DND-41 (cell line): ENCODE measurements at regions not wholly inside any gene's neighbourhood (a gene's known extent, or its start where the extent isn't known, plus 50 kb on each side); places are given as distances from the start of the nearest gene placed in this dataset.

Source experiments
- ATAC-seq: fragments of 200-7000 bp; cut with Tn5 transposase; 3 replicates; pipeline ENCODE4 v1.9.1; 2021; ENCODE audit warnings: low read depth; ENCODE audit not compliant: insufficient read depth
- DNase-seq: peaks from one replicate; pipeline ENCODE4 v3.0.0-alpha.2; 2020
- H2AFZ ChIP-seq: 2 replicates; pipeline ENCODE4 v1.6.0; 2012; ENCODE audit warnings: low read depth, low read length
- H3K27ac ChIP-seq: 2 replicates; pipeline ENCODE4 v1.5.1; 2012; ENCODE audit warnings: low read length, inconsistent platforms
- H3K27me3 ChIP-seq: fragments of 200-600 bp; sonication (generic); 2 replicates; pipeline ENCODE4 v1.6.0; 2012; ENCODE audit warnings: low read length, mild to moderate bottlenecking, inconsistent platforms; ENCODE audit not compliant: insufficient read depth, poor library complexity
- H3K36me3 ChIP-seq: 2 replicates; pipeline ENCODE4 v1.5.1; 2012; ENCODE audit warnings: low read length, inconsistent platforms; ENCODE audit not compliant: insufficient read depth
- H3K4me1 ChIP-seq: 2 replicates; pipeline ENCODE4 v1.5.1; 2012; ENCODE audit warnings: mild to moderate bottlenecking, low read length; ENCODE audit not compliant: insufficient read depth
- H3K4me2 ChIP-seq: 2 replicates; pipeline ENCODE4 v1.6.0; 2012; ENCODE audit warnings: mild to moderate bottlenecking, moderate library complexity, low read length, inconsistent platforms; ENCODE audit not compliant: insufficient read depth
- H3K4me3 ChIP-seq, 2 experiments: fragments of 200-600 bp in 1 of 2; shearing (Covaris generic) in 1 of 2; 2 replicates each; pipeline ENCODE4 v1.5.1; 2012 to 2016; ENCODE audit warnings: inconsistent platforms in 2 of 2, low read length in 2 of 2, mild to moderate bottlenecking in 2 of 2, low read depth in 1 of 2, moderate library complexity in 1 of 2
- H3K79me2 ChIP-seq: 2 replicates; pipeline ENCODE4 v1.6.0; 2012; ENCODE audit warnings: low read length, inconsistent platforms; ENCODE audit not compliant: insufficient read depth
- H3K9ac ChIP-seq: 2 replicates; pipeline ENCODE4 v1.6.0; 2012; ENCODE audit warnings: low read depth, mild to moderate bottlenecking, inconsistent platforms, low read length, moderate library complexity
- H3K9me3 ChIP-seq: 2 replicates; pipeline ENCODE4 v1.5.1; 2012; ENCODE audit warnings: low read length, moderate library complexity, mild to moderate bottlenecking, inconsistent platforms; ENCODE audit not compliant: insufficient read depth, severe bottlenecking
- H4K20me1 ChIP-seq: 2 replicates; pipeline ENCODE4 v1.6.0; 2012; ENCODE audit warnings: low read length; ENCODE audit not compliant: insufficient read depth
- CTCF ChIP-seq: IDR thresholded peaks from 2 replicates; pipeline ENCODE4 v1.5.1; 2012; ENCODE audit warnings: borderline replicate concordance, low read length, moderate library complexity, mild to moderate bottlenecking; ENCODE audit not compliant: poor library complexity, severe bottlenecking; ENCODE audit errors: extremely low read depth
- EZH2 ChIP-seq: IDR thresholded peaks from 3 replicates; pipeline ENCODE4 v1.6.1; 2012; ENCODE audit warnings: borderline replicate concordance, low read depth, mild to moderate bottlenecking, moderate library complexity, low read length, inconsistent platforms; ENCODE audit not compliant: severe bottlenecking

GRCh38 chr11:21912285-21912684 lies 280.6 kb upstream of the ANO5 start:
- Histone ChIP-seq H3K4me1 (no peaks in the 10 kb centered on the region), H3K79me2 (no peaks in the 10 kb centered on the region), H3K9ac (no peak overlapping the region), H3K27ac (no peak overlapping the region), H3K4me2 (no peak overlapping the region), H2AFZ (no peak overlapping the region), H3K27me3 (no peaks in the 10 kb centered on the region), H3K9me3 (no peaks in the 10 kb centered on the region), H3K36me3 (no peaks in the 10 kb centered on the region), H3K4me3 (no peak overlapping the region), H4K20me1 (no peaks in the 10 kb centered on the region)
- DNase-seq, result no peak
- no peak for TF ChIP-seq EZH2
- TF ChIP-seq CTCF, result no peak
- no peak for ATAC-seq

- no peak overlapping the region for H2AFZ ChIP-seq
- ATAC-seq, result no peak
- no peak for TF ChIP-seq CTCF
Measured at GRCh38 chr11:21921151-21921550, 271.7 kb upstream of the ANO5 start.

GRCh38 chr11:21924262-21924661 lies 268.6 kb upstream of the ANO5 start:
- Histone ChIP-seq H3K36me3 (no peaks in the 10 kb centered on the region), H3K79me2 (no peaks in the 10 kb centered on the region), H3K27me3 (no peaks in the 10 kb centered on the region), H2AFZ (no peak overlapping the region), H3K9me3 (no peaks in the 10 kb centered on the region), H3K4me1 (no peaks in the 10 kb centered on the region), H3K4me3 (no peak overlapping the region), H4K20me1 (no peaks in the 10 kb centered on the region), H3K9ac (no peak overlapping the region), H3K4me2 (no peak overlapping the region), H3K27ac (no peak overlapping the region)
- TF ChIP-seq EZH2, result no peak
- TF ChIP-seq CTCF, result no peak
- DNase-seq (no peak), ATAC-seq (no peak)

More at GRCh38 chr11:21921151-21921550, 271.7 kb upstream of the ANO5 start:
- DNase-seq, result no peak
- H3K4me3 ChIP-seq, result no peak overlapping the region
- no peak overlapping the region for H3K9ac ChIP-seq
- no peak overlapping the region for H3K27ac ChIP-seq
- no peaks in the 10 kb centered on the region for H3K36me3 ChIP-seq
- no peaks in the 10 kb centered on the region for H3K4me1 ChIP-seq
- H3K79me2 ChIP-seq, result no peaks in the 10 kb centered on the region
- H4K20me1 ChIP-seq, result no peaks in the 10 kb centered on the region
- H3K9me3 ChIP-seq, result no peaks in the 10 kb centered on the region
- no peak overlapping the region for H3K4me2 ChIP-seq
- no peaks in the 10 kb centered on the region for H3K27me3 ChIP-seq

GRCh38 chr11:21927628-21928027 lies 265.3 kb upstream of the ANO5 start:
- Histone ChIP-seq H2AFZ (no peak overlapping the region), H3K79me2 (no peaks in the 10 kb centered on the region), H3K9me3 (no peaks in the 10 kb centered on the region), H3K36me3 (no peaks in the 10 kb centered on the region), H3K4me2 (no peak overlapping the region), H3K4me1 (no peaks in the 10 kb centered on the region), H4K20me1 (no peaks in the 10 kb centered on the region), H3K27ac (no peak overlapping the region), H3K27me3 (no peaks in the 10 kb centered on the region), H3K4me3 (no peak overlapping the region), H3K9ac (no peak overlapping the region)
- DNase-seq (no peak), ATAC-seq (no peak)
- no peak for TF ChIP-seq CTCF
- TF ChIP-seq EZH2, result no peak
